ENCODE measurements at regions not wholly inside any gene's neighbourhood (a gene's known extent, or its start where the extent isn't known, plus 50 kb on each side); places are given as distances from the start of the nearest gene placed in this dataset.

DNA sequence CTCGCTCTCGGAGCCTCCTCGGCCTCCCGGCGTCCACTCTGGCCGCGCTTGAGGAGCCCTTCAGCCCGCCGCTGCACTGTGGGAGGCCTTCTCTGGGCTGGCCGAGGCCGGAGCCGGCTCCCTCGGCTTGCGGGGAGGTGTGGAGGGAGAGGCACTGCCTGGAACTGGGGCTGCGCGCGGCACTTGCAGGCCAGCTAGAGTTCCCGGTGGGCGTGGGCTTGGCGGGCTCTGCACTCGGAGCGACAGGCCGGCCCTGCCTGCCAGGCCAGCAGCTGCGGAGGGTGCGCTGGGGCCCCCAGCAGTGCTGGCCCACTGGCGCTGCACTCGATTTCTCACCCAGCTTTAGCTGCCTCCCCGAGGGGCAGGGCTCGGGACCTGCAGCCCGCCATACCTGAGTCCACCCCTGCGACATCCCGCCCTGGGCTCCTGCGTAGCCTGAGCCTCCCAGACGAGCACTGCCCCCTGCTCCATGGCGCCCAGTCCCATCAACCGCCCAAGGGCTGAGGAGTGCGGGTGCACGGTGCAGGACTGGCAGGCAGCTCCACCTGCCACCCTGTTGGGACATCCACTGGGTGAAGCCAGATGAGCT is 765.0 kb downstream of the IGSF11 start:
- DNase-seq = no peak
- H3K9me2 ChIP-seq (ENCODE audit: insufficient read depth) = no peaks in the 10 kb centered on the region
- no peak overlapping the region for H2AFZ ChIP-seq
- H3F3A ChIP-seq (ENCODE audit: insufficient read depth) = no peaks in the 10 kb centered on the region
- WGBS, 2 experiments (ENCODE audit: low coverage in 1 of 2, low lambda C conversion rate in 2 of 2, missing lambda C conversion rate in 2 of 2) = 64 to 70% methylated on average over 30 to 36 of the region's 38 CpGs
- H3K27me3 ChIP-seq (replicated peaks; ENCODE audit: insufficient read depth) = no peaks in the 10 kb centered on the region
- H4K20me1 ChIP-seq (ENCODE audit: insufficient read depth) = no peaks in the 10 kb centered on the region
- H3K36me3 ChIP-seq (ENCODE audit: low read depth) = no peaks in the 10 kb centered on the region
- in situ Hi-C loops (cut with MboI) = no loop called here
- no peaks in the 10 kb centered on the region for H3K9me3 ChIP-seq (ENCODE audit: low read depth)
- no peak overlapping the region for H3K27ac ChIP-seq
- no peaks in the 10 kb centered on the region for H3K79me2 ChIP-seq (ENCODE audit: insufficient read depth)
- TF ChIP-seq EZH2phosphoT487 (IDR thresholded peaks at IDR 0.05; ENCODE audit: insufficient read depth, low read depth) = no peak
- TF ChIP-seq EZH2 (IDR thresholded peaks at IDR 0.05; ENCODE audit: insufficient read depth, poor library complexity, severe bottlenecking) = no peak
- H3K4me3 ChIP-seq = no peak overlapping the region
- no peak overlapping the region for H3K9ac ChIP-seq
- H3K4me1 ChIP-seq (ENCODE audit: insufficient read depth) = no peaks in the 10 kb centered on the region
- H3K4me2 ChIP-seq (ENCODE audit: unreplicated experiment) = no peak overlapping the region

DNA sequence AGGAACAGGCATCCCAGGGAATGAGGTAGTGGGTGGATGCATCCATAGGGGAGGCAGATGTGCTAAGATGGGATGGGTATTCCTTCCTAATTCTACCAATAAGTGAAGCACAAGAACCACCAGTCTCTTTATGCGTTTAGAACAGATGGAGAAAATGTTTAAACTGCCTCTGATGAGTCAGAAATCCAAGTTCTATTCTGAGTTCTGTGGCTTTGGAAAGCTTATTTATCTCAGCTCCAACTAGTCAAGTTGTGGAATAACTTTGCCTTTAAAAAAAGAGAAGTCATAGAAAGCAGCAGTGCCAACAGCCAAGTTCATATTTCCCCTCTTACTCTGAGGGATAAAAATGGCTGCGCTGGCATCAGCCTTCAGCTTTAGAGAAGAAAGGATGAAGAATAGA is 761.7 kb downstream of the IGSF11 start:
- H3K9ac ChIP-seq = no peak overlapping the region
- no peak overlapping the region for H3K4me3 ChIP-seq
- no peak for TF ChIP-seq EZH2phosphoT487 (IDR thresholded peaks at IDR 0.05; ENCODE audit: insufficient read depth, low read depth)
- TF ChIP-seq EZH2 (IDR thresholded peaks at IDR 0.05; ENCODE audit: insufficient read depth, poor library complexity, severe bottlenecking) = no peak
- DNase-seq = no peak
- no peak overlapping the region for H3K4me2 ChIP-seq (ENCODE audit: unreplicated experiment)
- H3K4me1 ChIP-seq (ENCODE audit: insufficient read depth) = no peaks in the 10 kb centered on the region
- in situ Hi-C loops (cut with MboI) = no loop called here
- no peaks in the 10 kb centered on the region for H4K20me1 ChIP-seq (ENCODE audit: insufficient read depth)
- no peaks in the 10 kb centered on the region for H3K27me3 ChIP-seq (replicated peaks; ENCODE audit: insufficient read depth)
- no peaks in the 10 kb centered on the region for H3K9me3 ChIP-seq (ENCODE audit: low read depth)
- no peaks in the 10 kb centered on the region for H3F3A ChIP-seq (ENCODE audit: insufficient read depth)
- H3K27ac ChIP-seq = no peak overlapping the region
- H3K36me3 ChIP-seq (ENCODE audit: low read depth) = no peaks in the 10 kb centered on the region
- H2AFZ ChIP-seq = no peak overlapping the region
- H3K79me2 ChIP-seq (ENCODE audit: insufficient read depth) = no peaks in the 10 kb centered on the region
- no peaks in the 10 kb centered on the region for H3K9me2 ChIP-seq (ENCODE audit: insufficient read depth)
- 38 to 39% methylated on average over 2 of the region's 2 CpGs for WGBS, 2 experiments (ENCODE audit: low coverage in 1 of 2, low lambda C conversion rate in 2 of 2, missing lambda C conversion rate in 2 of 2)

DNA sequence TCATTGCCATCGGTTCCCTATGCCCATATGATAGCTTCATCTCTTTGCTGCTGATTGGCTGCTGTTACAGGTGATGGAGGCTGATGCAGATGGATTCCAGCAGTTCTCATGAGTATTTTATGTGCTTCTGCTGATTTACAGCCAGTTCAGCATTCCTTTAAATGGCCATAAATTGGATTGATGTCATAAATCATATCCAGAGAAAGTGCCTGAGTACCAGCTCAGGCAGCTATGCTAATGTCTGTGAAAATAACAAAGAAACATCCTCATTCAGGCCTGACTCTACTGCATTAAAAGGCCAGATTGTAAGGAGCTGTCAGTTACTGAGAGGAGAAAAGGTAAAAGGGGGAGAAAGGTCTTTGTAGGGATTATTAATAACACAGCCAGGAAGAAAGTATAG is 756.8 kb downstream of the IGSF11 start:
- no peaks in the 10 kb centered on the region for H3K79me2 ChIP-seq (ENCODE audit: insufficient read depth)
- H3K9me2 ChIP-seq (ENCODE audit: insufficient read depth) = no peaks in the 10 kb centered on the region
- H3K36me3 ChIP-seq (ENCODE audit: low read depth) = no peaks in the 10 kb centered on the region
- H3K4me2 ChIP-seq (ENCODE audit: unreplicated experiment) = no peak overlapping the region
- TF ChIP-seq EZH2 (IDR thresholded peaks at IDR 0.05; ENCODE audit: insufficient read depth, poor library complexity, severe bottlenecking) (no peak), EZH2phosphoT487 (IDR thresholded peaks at IDR 0.05; ENCODE audit: insufficient read depth, low read depth) (no peak)
- DNase-seq = no peak
- in situ Hi-C loops (cut with MboI) = no loop called here
- 9 to 29% methylated on average over 1 of the region's 1 CpG for WGBS, 2 experiments (ENCODE audit: low coverage in 1 of 2, low lambda C conversion rate in 2 of 2, missing lambda C conversion rate in 2 of 2)
- H2AFZ ChIP-seq = no peak overlapping the region
- no peaks in the 10 kb centered on the region for H4K20me1 ChIP-seq (ENCODE audit: insufficient read depth)
- no peak overlapping the region for H3K9ac ChIP-seq
- no peaks in the 10 kb centered on the region for H3K9me3 ChIP-seq (ENCODE audit: low read depth)
- H3F3A ChIP-seq (ENCODE audit: insufficient read depth) = no peaks in the 10 kb centered on the region
- no peaks in the 10 kb centered on the region for H3K4me1 ChIP-seq (ENCODE audit: insufficient read depth)
- H3K27ac ChIP-seq = no peak overlapping the region
- no peaks in the 10 kb centered on the region for H3K27me3 ChIP-seq (replicated peaks; ENCODE audit: insufficient read depth)
- H3K4me3 ChIP-seq = no peak overlapping the region

DNA sequence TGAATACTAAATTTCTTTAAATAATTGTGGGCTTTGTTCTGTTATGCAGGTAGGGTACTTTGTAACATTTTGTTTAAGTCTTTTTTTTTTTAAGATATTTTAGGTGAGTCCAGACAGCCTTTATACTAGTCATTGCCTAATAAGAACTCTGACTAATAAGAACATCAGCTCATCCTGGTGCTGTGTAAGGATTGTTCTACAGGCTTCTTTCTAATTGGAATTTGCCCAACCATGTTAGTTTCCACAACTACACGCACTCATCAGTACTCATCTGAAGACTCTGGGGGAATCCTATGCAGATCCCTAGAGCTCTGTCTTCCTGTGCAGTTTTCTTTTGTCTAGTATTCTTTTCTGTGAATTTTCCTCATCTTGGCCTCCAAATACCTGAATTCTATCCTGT is 741.8 kb downstream of the IGSF11 start:
- 21 to 27% methylated on average over 1 of the region's 1 CpG for WGBS, 2 experiments (ENCODE audit: low coverage in 1 of 2, low lambda C conversion rate in 2 of 2, missing lambda C conversion rate in 2 of 2)

DNA sequence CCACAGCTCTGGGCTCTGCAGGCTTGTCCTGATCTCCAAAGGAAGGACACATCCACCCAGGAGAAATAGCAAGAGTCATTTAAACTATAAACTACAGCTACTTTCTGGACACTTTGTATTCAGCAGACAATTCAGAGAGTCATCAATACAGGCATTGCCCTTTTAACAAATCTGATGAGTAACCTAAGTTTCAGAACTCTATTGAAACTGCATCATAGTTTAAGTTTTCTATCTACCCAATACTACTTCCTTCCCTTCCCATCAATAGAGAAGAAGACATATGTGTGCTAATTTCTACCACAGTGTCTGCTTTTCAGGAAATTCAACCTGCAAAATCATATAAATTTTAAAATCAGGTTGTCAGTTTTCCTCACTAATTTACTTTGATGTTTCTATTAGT is 736.5 kb downstream of the IGSF11 start:
- in situ Hi-C loops (cut with MboI) = no loop called here
- DNase-seq = no peak
- Histone ChIP-seq H3K79me2 (ENCODE audit: insufficient read depth) (no peaks in the 10 kb centered on the region), H3K4me2 (ENCODE audit: unreplicated experiment) (no peak overlapping the region), H3K9me3 (ENCODE audit: low read depth) (no peaks in the 10 kb centered on the region), H4K20me1 (ENCODE audit: insufficient read depth) (no peaks in the 10 kb centered on the region), H3K4me3 (no peak overlapping the region), H3K27ac (no peak overlapping the region), H3F3A (ENCODE audit: insufficient read depth) (no peaks in the 10 kb centered on the region), H3K9me2 (ENCODE audit: insufficient read depth) (no peaks in the 10 kb centered on the region), H3K9ac (no peak overlapping the region), H3K4me1 (ENCODE audit: insufficient read depth) (no peaks in the 10 kb centered on the region), H3K27me3 (replicated peaks; ENCODE audit: insufficient read depth) (no peaks in the 10 kb centered on the region), H3K36me3 (ENCODE audit: low read depth) (no peaks in the 10 kb centered on the region), H2AFZ (no peak overlapping the region)
- TF ChIP-seq EZH2phosphoT487 (IDR thresholded peaks at IDR 0.05; ENCODE audit: insufficient read depth, low read depth) (no peak), EZH2 (IDR thresholded peaks at IDR 0.05; ENCODE audit: insufficient read depth, poor library complexity, severe bottlenecking) (no peak)

More for the DNA sequence above, 741.8 kb downstream of the IGSF11 start:
- Histone ChIP-seq H3K9ac (no peak overlapping the region), H3K36me3 (ENCODE audit: low read depth) (no peaks in the 10 kb centered on the region), H4K20me1 (ENCODE audit: insufficient read depth) (no peaks in the 10 kb centered on the region), H2AFZ (no peak overlapping the region), H3K4me1 (ENCODE audit: insufficient read depth) (no peaks in the 10 kb centered on the region), H3K79me2 (ENCODE audit: insufficient read depth) (no peaks in the 10 kb centered on the region), H3K27me3 (replicated peaks; ENCODE audit: insufficient read depth) (no peaks in the 10 kb centered on the region), H3K4me2 (ENCODE audit: unreplicated experiment) (no peak overlapping the region), H3K9me3 (ENCODE audit: low read depth) (peaks cover 4% of the 10 kb centered on the region), H3K4me3 (no peak overlapping the region), H3K27ac (no peak overlapping the region), H3F3A (ENCODE audit: insufficient read depth) (no peaks in the 10 kb centered on the region), H3K9me2 (ENCODE audit: insufficient read depth) (no peaks in the 10 kb centered on the region)
- in situ Hi-C loops (cut with MboI) = no loop called here
- no peak for DNase-seq
- TF ChIP-seq EZH2phosphoT487 (IDR thresholded peaks at IDR 0.05; ENCODE audit: insufficient read depth, low read depth) (no peak), EZH2 (IDR thresholded peaks at IDR 0.05; ENCODE audit: insufficient read depth, poor library complexity, severe bottlenecking) (no peak)

Data from GM23248 (cell line).